ENCODE measurements at regions not wholly inside any gene's neighbourhood (a gene's known extent, or its start where the extent isn't known, plus 50 kb on each side); places are given as distances from the start of the nearest gene placed in this dataset.

- TF ChIP-seq TP53 (CRISPR knock-in tag; IDR thresholded peaks at IDR 0.05), result no peak
- TF ChIP-seq, protein P1, sequence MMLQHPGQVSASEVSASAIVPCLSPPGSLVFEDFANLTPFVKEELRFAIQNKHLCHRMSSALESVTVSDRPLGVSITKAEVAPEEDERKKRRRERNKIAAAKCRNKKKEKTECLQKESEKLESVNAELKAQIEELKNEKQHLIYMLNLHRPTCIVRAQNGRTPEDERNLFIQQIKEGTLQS (CRISPR knock-in tag; conservative IDR thresholded peaks at IDR 0.05), result no peak
- no peak for TF ChIP-seq SP1 (CRISPR knock-in tag; conservative IDR thresholded peaks at IDR 0.05)
- no peak for TF ChIP-seq NR1H2 (CRISPR knock-in tag; IDR thresholded peaks at IDR 0.05)
- TF ChIP-seq MYBL2 (CRISPR knock-in tag; IDR thresholded peaks at IDR 0.05), result no peak
Observed at GRCh38 chr20:10861090-10861489, 187.3 kb upstream of the JAG1 start (continued).

- no peak for DNase-seq (ENCODE audit: low spot score)
- Mint-ChIP-seq H3K4me1 (peaks cover 9% of the 10 kb centered on the region), H3K27me3 (ENCODE audit: low read depth) (peaks cover 2% of the 10 kb centered on the region; the same call in 1 of the 2 replicates), H3K4me3 (no peak overlapping the region), H3K9me3 (peaks cover 8% of the 10 kb centered on the region; the same call in 1 of the 2 replicates), H3K36me3 (no peaks in the 10 kb centered on the region), H3K27ac (no peak overlapping the region)
- ChIA-PET CTCF (no interaction called here), POLR2A (no interaction called here)
- ATAC-seq, result no peak
- TF ChIP-seq ZNF425 (CRISPR knock-in tag; conservative IDR thresholded peaks at IDR 0.05), result no peak
- TF ChIP-seq, protein P2, sequence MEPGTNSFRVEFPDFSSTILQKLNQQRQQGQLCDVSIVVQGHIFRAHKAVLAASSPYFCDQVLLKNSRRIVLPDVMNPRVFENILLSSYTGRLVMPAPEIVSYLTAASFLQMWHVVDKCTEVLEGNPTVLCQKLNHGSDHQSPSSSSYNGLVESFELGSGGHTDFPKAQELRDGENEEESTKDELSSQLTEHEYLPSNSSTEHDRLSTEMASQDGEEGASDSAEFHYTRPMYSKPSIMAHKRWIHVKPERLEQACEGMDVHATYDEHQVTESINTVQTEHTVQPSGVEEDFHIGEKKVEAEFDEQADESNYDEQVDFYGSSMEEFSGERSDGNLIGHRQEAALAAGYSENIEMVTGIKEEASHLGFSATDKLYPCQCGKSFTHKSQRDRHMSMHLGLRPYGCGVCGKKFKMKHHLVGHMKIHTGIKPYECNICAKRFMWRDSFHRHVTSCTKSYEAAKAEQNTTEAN (CRISPR knock-in tag; IDR thresholded peaks at IDR 0.05), result no peak
- TF ChIP-seq ZNF423 (CRISPR knock-in tag; IDR thresholded peaks at IDR 0.05), result no peak
- no peak for TF ChIP-seq ZNF396 (CRISPR knock-in tag; IDR thresholded peaks at IDR 0.05; ENCODE audit: borderline replicate concordance)
- TF ChIP-seq, protein P3, sequence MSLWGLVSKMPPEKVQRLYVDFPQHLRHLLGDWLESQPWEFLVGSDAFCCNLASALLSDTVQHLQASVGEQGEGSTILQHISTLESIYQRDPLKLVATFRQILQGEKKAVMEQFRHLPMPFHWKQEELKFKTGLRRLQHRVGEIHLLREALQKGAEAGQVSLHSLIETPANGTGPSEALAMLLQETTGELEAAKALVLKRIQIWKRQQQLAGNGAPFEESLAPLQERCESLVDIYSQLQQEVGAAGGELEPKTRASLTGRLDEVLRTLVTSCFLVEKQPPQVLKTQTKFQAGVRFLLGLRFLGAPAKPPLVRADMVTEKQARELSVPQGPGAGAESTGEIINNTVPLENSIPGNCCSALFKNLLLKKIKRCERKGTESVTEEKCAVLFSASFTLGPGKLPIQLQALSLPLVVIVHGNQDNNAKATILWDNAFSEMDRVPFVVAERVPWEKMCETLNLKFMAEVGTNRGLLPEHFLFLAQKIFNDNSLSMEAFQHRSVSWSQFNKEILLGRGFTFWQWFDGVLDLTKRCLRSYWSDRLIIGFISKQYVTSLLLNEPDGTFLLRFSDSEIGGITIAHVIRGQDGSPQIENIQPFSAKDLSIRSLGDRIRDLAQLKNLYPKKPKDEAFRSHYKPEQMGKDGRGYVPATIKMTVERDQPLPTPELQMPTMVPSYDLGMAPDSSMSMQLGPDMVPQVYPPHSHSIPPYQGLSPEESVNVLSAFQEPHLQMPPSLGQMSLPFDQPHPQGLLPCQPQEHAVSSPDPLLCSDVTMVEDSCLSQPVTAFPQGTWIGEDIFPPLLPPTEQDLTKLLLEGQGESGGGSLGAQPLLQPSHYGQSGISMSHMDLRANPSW (CRISPR knock-in tag; conservative IDR thresholded peaks at IDR 0.05; ENCODE audit: low read depth), result no peak
- no peak for TF ChIP-seq SMAD3 (CRISPR knock-in tag; IDR thresholded peaks at IDR 0.05; ENCODE audit: borderline replicate concordance)
Observed at GRCh38 chr20:10861619-10862018, 187.8 kb upstream of the JAG1 start.

- H3K36me3 Mint-ChIP-seq, result no peaks in the 10 kb centered on the region
- peaks cover 9% of the 10 kb centered on the region for H3K4me1 Mint-ChIP-seq
- no peak for ATAC-seq
- no peak overlapping the region for H3K4me3 Mint-ChIP-seq
- peaks cover 8% of the 10 kb centered on the region; the same call in 1 of the 2 replicates for H3K9me3 Mint-ChIP-seq
- H3K27me3 Mint-ChIP-seq (ENCODE audit: low read depth), result peaks cover 2% of the 10 kb centered on the region; the same call in 1 of the 2 replicates
- no peak overlapping the region for H3K27ac Mint-ChIP-seq
- no peak for DNase-seq (ENCODE audit: low spot score)
- ChIA-PET CTCF (no interaction called here), POLR2A (no interaction called here)
- TF ChIP-seq PRRX2 (CRISPR knock-in tag; IDR thresholded peaks at IDR 0.05) (no peak), ZBTB21 (CRISPR knock-in tag; IDR thresholded peaks at IDR 0.05; ENCODE audit: borderline replicate concordance) (no peak), CTCF (IDR thresholded peaks at IDR 0.05) (no peak), ZNF425 (CRISPR knock-in tag; conservative IDR thresholded peaks at IDR 0.05) (no peak)
Observed at GRCh38 chr20:10863337-10864060, 189.7 kb upstream of the JAG1 start.
